Endometrial microvascular endothelial cells (primary cell): ENCODE measurements at regions not wholly inside any gene's neighbourhood (a gene's known extent, or its start where the extent isn't known, plus 50 kb on each side); places are given as distances from the start of the nearest gene placed in this dataset.

Experiments
- in situ Hi-C: cut with HindIII; loops from 2 replicates; pipeline ENCODE4 v1.10.0; 2017; ENCODE audit warnings: low sequenced_read_pairs, low pct_unique_long_range_greater_than_20kb; ENCODE audit errors: inconsistent ontology term

- in situ Hi-C loops, result no loop called here
These were observed 785.8 kb upstream of the ADGRL4 start for GRCh38 chr1:79792219-79792930.

GRCh38 chr1:79791488-79792218, 785.1 kb upstream of the ADGRL4 start:
- in situ Hi-C loops, result no loop called here

GRCh38 chr1:79790950-79791349, 784.4 kb upstream of the ADGRL4 start:
- in situ Hi-C loops, result no loop called here

GRCh38 chr1:79787631-79788030, 781.1 kb upstream of the ADGRL4 start:
- in situ Hi-C loops, result no loop called here

GRCh38 chr1:79785964-79786363, 779.4 kb upstream of the ADGRL4 start:
- in situ Hi-C loops, result no loop called here

- in situ Hi-C loops, result no loop called here
These were observed 779.0 kb upstream of the ADGRL4 start for GRCh38 chr1:79785561-79785960.

- in situ Hi-C loops, result no loop called here
These were observed 774.7 kb upstream of the ADGRL4 start for GRCh38 chr1:79781261-79781660.

GRCh38 chr1:79777481-79778219, 771.1 kb upstream of the ADGRL4 start:
- in situ Hi-C loops, result no loop called here

- in situ Hi-C loops, result no loop called here
These were observed 768.9 kb upstream of the ADGRL4 start for GRCh38 chr1:79775402-79775801.

GRCh38 chr1:79773385-79773784, 766.9 kb upstream of the ADGRL4 start:
- in situ Hi-C loops, result no loop called here

GRCh38 chr1:79762461-79762860, 755.9 kb upstream of the ADGRL4 start:
- in situ Hi-C loops, result no loop called here

GRCh38 chr1:79760531-79760930, 754.0 kb upstream of the ADGRL4 start:
- in situ Hi-C loops, result no loop called here

- in situ Hi-C loops, result no loop called here
These were observed 743.1 kb upstream of the ADGRL4 start for GRCh38 chr1:79749607-79750006.

- in situ Hi-C loops, result no loop called here
These were observed 739.4 kb upstream of the ADGRL4 start for GRCh38 chr1:79745929-79746328.

- in situ Hi-C loops, result no loop called here
These were observed 738.2 kb upstream of the ADGRL4 start for GRCh38 chr1:79744746-79745145.

- in situ Hi-C loops, result no loop called here
These were observed 735.3 kb upstream of the ADGRL4 start for GRCh38 chr1:79741720-79742421.

GRCh38 chr1:79738101-79738500, 731.6 kb upstream of the ADGRL4 start:
- in situ Hi-C loops, result no loop called here

- in situ Hi-C loops, result no loop called here
These were observed 730.7 kb upstream of the ADGRL4 start for GRCh38 chr1:79737193-79737592.

GRCh38 chr1:79732950-79733349, 726.4 kb upstream of the ADGRL4 start:
- in situ Hi-C loops, result no loop called here
